SK-N-SH (cell line): ENCODE measurements at regions not wholly inside any gene's neighbourhood (a gene's known extent, or its start where the extent isn't known, plus 50 kb on each side); places are given as distances from the start of the nearest gene placed in this dataset.
A peak's percentile ranks its signal among the peaks of the same experiment; 100 is the strongest.
"Not testable (repeated sequence)": the region's sequence is repeated elsewhere in the genome, so short reads cannot be mapped to it uniquely, and the experiment has no call there.

ENCODE experiments used
- CTCF ChIA-PET: fragments of 300-600, 350-600 bp; formaldehyde crosslinking; extraction: SDS; loops from one replicate; lab custom pipeline; 2021; lab: Yijun Ruan, JAX
- POLR2A ChIA-PET: fragments of 350-600 bp; sonication (Branson Sonifier 250); formaldehyde crosslinking; extraction: SDS; loops from one replicate; lab custom pipeline; 2020; ENCODE audit warnings: antibody characterized with exemption, inconsistent platforms; lab: Yijun Ruan, JAX
- DNase-seq: peaks from one replicate; pipeline ENCODE4 v3.0.0; 2012
- H2AFZ ChIP-seq: fragments of 200-600 bp; sonication (generic); 2 replicates; pipeline ENCODE4 v1.8.1; 2016; ENCODE audit warnings: antibody characterized with exemption, mild to moderate bottlenecking, low read depth
- H3F3A ChIP-seq: fragments of 200-600 bp; sonication (generic); replicated peaks from 2 replicates; pipeline ENCODE3; 2016; ENCODE audit warnings: antibody characterized with exemption, mild to moderate bottlenecking; ENCODE audit not compliant: insufficient read depth
- H3K27ac ChIP-seq, 2 experiments: fragments of 200-500 bp in 1 of 2; fragments of 200-600 bp in 1 of 2; sonication (Bioruptor generic) in 1 of 2; sonication (generic), shearing (Covaris generic) in 1 of 2; 2 replicates each; pipeline versions ENCODE4 v1.5.1 to v1.6.1; 2014 to 2016; ENCODE audit warnings: low read depth in 2 of 2, inconsistent platforms in 1 of 2, low read length in 1 of 2, mild to moderate bottlenecking in 1 of 2, mixed read lengths in 1 of 2
- H3K27me3 ChIP-seq: fragments of 200-600 bp; sonication (generic), shearing (Covaris generic); 2 replicates; pipeline ENCODE4 v1.6.1; 2016; ENCODE audit warnings: mixed run types; ENCODE audit not compliant: insufficient read depth
- H3K36me3 ChIP-seq, 2 experiments: fragments of 200-500 bp in 1 of 2; fragments of 200-600 bp in 1 of 2; sonication (Bioruptor generic) in 1 of 2; sonication (generic) in 1 of 2; replicated peaks in 1 of 2; 2 replicates each; pipeline versions ENCODE3 to v1.5.1; 2014 to 2016; ENCODE audit warnings: low read length in 1 of 2, mild to moderate bottlenecking in 1 of 2; ENCODE audit not compliant: insufficient read depth in 2 of 2, control insufficient read depth in 1 of 2
- H3K4me1 ChIP-seq, 2 experiments: fragments of 200-500 bp in 1 of 2; fragments of 200-600 bp in 1 of 2; sonication (Bioruptor generic) in 1 of 2; sonication (generic), shearing (Covaris generic) in 1 of 2; 2 replicates each; pipeline versions ENCODE4 v1.5.1 to v1.6.1; 2014 to 2016; ENCODE audit warnings: low read depth in 1 of 2, low read length in 1 of 2, mixed run types in 1 of 2; ENCODE audit not compliant: insufficient read depth in 2 of 2, control insufficient read depth in 1 of 2
- H3K4me2 ChIP-seq: fragments of 200-600 bp; sonication (generic), shearing (Covaris generic); 2 replicates; pipeline ENCODE4 v1.6.1; 2017; ENCODE audit warnings: mixed run types
- H3K4me3 ChIP-seq, 2 experiments: fragments of 200-500 bp in 1 of 2; fragments of 200-600 bp in 1 of 2; sonication (Bioruptor generic) in 1 of 2; sonication (generic), shearing (Covaris generic) in 1 of 2; 2 replicates each; pipeline versions ENCODE4 v1.5.1 to v1.8.1; 2014 to 2016; ENCODE audit warnings: low read depth in 2 of 2, inconsistent platforms in 1 of 2, low read length in 1 of 2, mild to moderate bottlenecking in 1 of 2, mixed read lengths in 1 of 2, moderate library complexity in 1 of 2
- H3K79me2 ChIP-seq: fragments of 200-600 bp; sonication (generic); 2 replicates; pipeline ENCODE4 v1.8.1; 2017; ENCODE audit warnings: mild to moderate bottlenecking; ENCODE audit not compliant: insufficient read depth
- H3K9ac ChIP-seq: fragments of 200-600 bp; sonication (generic); 2 replicates; pipeline ENCODE4 v1.6.1; 2017; ENCODE audit warnings: mixed run types
- H3K9me2 ChIP-seq: fragments of 200-600 bp; sonication (generic); 2 replicates; pipeline ENCODE4 v1.6.1; 2017; ENCODE audit warnings: mixed run types
- H3K9me3 ChIP-seq: fragments of 200-600 bp; sonication (generic); 2 replicates; pipeline ENCODE4 v1.6.1; 2017; ENCODE audit warnings: mixed run types, mild to moderate bottlenecking, moderate library complexity
- H4K20me1 ChIP-seq: fragments of 200-600 bp; sonication (generic); 2 replicates; pipeline ENCODE4 v1.6.1; 2017; ENCODE audit warnings: mild to moderate bottlenecking, mixed run types; ENCODE audit not compliant: insufficient read depth
- CHD2 ChIP-seq: fragments of 150-350 bp; IDR thresholded peaks from 2 replicates; pipeline ENCODE4 v1.6.1; 2018; ENCODE audit warnings: low read length; ENCODE audit not compliant: partially characterized antibody
- EP300 ChIP-seq, 2 experiments: IDR thresholded peaks; 2 replicates each; pipeline versions ENCODE4 v1.4.0 to v1.6.1; 2012; ENCODE audit warnings: borderline replicate concordance in 1 of 2, low read depth in 1 of 2, low read length in 1 of 2
- FOXJ3 ChIP-seq: sonication (generic); formaldehyde crosslinking; IDR thresholded peaks from 2 replicates; pipeline ENCODE4 v1.5.1; 2020; ENCODE audit warnings: mild to moderate bottlenecking, missing genetic modification reagents
- MEF2A ChIP-seq: IDR thresholded peaks from 2 replicates; pipeline ENCODE4 v1.4.0; 2012; ENCODE audit warnings: low read depth, borderline replicate concordance
- NRF1 ChIP-seq: IDR thresholded peaks from 2 replicates; pipeline ENCODE4 v1.6.1; 2012; ENCODE audit warnings: low read depth, mild to moderate bottlenecking, low read length
- RAD21 ChIP-seq: IDR thresholded peaks from 2 replicates; pipeline ENCODE4 v1.6.1; 2012; ENCODE audit warnings: mild to moderate bottlenecking, low read length
- RXRA ChIP-seq: IDR thresholded peaks from 2 replicates; pipeline ENCODE4 v1.4.0; 2012; ENCODE audit warnings: low read depth, mild to moderate bottlenecking, borderline replicate concordance
- SMC3 ChIP-seq: IDR thresholded peaks from 2 replicates; pipeline ENCODE4 v1.6.1; 2012; ENCODE audit warnings: low read depth, low read length, improper control_type of control experiment
- YY1 ChIP-seq: IDR thresholded peaks from 2 replicates; pipeline ENCODE4 v1.4.0; 2012; ENCODE audit warnings: low read depth, mild to moderate bottlenecking
- WGBS: methylation state at CpG from one replicate; pipeline ENCODE4 v1.1.6; 2017; ENCODE audit warnings: low lambda C conversion rate; 5-methylcytosine and 5-hydroxymethylcytosine counted together
- TF ChIP-seq, protein P1 (sequence below): IDR thresholded peaks from 2 replicates; pipeline ENCODE4; 2012
- TF ChIP-seq, protein P2 (sequence below): IDR thresholded peaks from 2 replicates; pipeline ENCODE4 v1.6.1; 2012; ENCODE audit warnings: mild to moderate bottlenecking, low read depth, low read length, moderate library complexity
- TF ChIP-seq, protein P3 (sequence below): fragments of 150-350 bp; IDR thresholded peaks from 2 replicates; pipeline ENCODE4 v1.6.1; 2016; ENCODE audit warnings: mild to moderate bottlenecking, low read depth, low read length
- TF ChIP-seq, protein P4 (sequence below): fragments of 200-600 bp; sonication (generic); IDR thresholded peaks from 2 replicates; pipeline ENCODE4 v1.6.1; 2017; ENCODE audit warnings: antibody characterized with exemption, mild to moderate bottlenecking, moderate library complexity

DNA sequence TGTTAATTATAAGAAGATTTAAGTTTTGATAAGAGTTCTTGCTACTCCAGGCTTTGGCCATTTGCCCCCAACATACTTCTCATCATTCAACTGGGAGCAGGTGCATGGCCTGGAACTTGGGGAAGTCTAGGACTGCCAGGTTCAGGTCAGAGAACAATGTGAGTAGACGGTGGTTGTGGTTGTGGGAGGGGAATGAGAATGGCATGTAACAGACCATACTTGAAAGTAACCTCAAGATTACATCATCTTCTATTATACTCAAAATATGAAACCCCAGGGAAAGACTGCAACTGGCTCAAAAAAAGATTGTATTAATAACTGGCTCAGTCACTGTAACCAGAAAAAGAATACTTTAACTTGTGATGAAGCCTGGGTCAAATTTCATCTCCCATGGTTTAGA lies 364.9 kb upstream of the DPPA4 start (continued):
- TF ChIP-seq, protein P1, sequence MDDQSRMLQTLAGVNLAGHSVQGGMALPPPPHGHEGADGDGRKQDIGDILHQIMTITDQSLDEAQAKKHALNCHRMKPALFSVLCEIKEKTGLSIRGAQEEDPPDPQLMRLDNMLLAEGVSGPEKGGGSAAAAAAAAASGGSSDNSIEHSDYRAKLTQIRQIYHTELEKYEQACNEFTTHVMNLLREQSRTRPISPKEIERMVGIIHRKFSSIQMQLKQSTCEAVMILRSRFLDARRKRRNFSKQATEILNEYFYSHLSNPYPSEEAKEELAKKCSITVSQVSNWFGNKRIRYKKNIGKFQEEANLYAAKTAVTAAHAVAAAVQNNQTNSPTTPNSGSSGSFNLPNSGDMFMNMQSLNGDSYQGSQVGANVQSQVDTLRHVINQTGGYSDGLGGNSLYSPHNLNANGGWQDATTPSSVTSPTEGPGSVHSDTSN: peak; percentile 65
- TF ChIP-seq FOXJ3: no peak
- TF ChIP-seq RAD21: no peak
- TF ChIP-seq SMC3: no peak
- TF ChIP-seq MEF2A: no peak
- TF ChIP-seq NRF1: no peak
- no peak for TF ChIP-seq CHD2
- TF ChIP-seq, protein P2, sequence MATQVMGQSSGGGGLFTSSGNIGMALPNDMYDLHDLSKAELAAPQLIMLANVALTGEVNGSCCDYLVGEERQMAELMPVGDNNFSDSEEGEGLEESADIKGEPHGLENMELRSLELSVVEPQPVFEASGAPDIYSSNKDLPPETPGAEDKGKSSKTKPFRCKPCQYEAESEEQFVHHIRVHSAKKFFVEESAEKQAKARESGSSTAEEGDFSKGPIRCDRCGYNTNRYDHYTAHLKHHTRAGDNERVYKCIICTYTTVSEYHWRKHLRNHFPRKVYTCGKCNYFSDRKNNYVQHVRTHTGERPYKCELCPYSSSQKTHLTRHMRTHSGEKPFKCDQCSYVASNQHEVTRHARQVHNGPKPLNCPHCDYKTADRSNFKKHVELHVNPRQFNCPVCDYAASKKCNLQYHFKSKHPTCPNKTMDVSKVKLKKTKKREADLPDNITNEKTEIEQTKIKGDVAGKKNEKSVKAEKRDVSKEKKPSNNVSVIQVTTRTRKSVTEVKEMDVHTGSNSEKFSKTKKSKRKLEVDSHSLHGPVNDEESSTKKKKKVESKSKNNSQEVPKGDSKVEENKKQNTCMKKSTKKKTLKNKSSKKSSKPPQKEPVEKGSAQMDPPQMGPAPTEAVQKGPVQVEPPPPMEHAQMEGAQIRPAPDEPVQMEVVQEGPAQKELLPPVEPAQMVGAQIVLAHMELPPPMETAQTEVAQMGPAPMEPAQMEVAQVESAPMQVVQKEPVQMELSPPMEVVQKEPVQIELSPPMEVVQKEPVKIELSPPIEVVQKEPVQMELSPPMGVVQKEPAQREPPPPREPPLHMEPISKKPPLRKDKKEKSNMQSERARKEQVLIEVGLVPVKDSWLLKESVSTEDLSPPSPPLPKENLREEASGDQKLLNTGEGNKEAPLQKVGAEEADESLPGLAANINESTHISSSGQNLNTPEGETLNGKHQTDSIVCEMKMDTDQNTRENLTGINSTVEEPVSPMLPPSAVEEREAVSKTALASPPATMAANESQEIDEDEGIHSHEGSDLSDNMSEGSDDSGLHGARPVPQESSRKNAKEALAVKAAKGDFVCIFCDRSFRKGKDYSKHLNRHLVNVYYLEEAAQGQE: no peak
- TF ChIP-seq YY1: no peak
- peak in 1 of 2 experiments; percentile 68; a peak in 2 of 4 replicates for TF ChIP-seq EP300 (IDR thresholded peaks at IDR 0.05; ENCODE audit: borderline replicate concordance in 1 of 2, low read depth in 1 of 2, low read length in 1 of 2)
- TF ChIP-seq, protein P3, sequence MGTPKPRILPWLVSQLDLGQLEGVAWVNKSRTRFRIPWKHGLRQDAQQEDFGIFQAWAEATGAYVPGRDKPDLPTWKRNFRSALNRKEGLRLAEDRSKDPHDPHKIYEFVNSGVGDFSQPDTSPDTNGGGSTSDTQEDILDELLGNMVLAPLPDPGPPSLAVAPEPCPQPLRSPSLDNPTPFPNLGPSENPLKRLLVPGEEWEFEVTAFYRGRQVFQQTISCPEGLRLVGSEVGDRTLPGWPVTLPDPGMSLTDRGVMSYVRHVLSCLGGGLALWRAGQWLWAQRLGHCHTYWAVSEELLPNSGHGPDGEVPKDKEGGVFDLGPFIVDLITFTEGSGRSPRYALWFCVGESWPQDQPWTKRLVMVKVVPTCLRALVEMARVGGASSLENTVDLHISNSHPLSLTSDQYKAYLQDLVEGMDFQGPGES: no peak
- TF ChIP-seq, all 33 proteins: peak for 7

DNA sequence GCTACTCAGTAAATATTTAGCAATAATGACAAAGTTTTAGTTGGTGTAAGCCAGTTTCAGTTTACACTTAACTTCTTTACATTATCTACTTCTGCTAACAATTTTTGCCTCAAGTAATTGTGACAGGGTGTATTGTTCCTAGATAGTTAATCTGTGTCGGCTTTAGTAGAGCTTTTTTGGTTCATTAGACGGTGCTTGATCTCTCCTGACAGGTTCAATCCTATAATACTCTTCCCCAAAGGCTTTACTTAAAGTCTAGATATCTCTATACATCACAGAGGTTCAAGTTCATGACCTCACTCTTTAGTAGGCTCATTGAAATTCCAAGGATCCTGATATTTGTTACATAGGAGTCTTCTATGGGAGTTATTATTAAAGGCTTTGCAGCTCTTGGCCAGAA lies 365.6 kb upstream of the DPPA4 start:
- TF ChIP-seq, protein P4, sequence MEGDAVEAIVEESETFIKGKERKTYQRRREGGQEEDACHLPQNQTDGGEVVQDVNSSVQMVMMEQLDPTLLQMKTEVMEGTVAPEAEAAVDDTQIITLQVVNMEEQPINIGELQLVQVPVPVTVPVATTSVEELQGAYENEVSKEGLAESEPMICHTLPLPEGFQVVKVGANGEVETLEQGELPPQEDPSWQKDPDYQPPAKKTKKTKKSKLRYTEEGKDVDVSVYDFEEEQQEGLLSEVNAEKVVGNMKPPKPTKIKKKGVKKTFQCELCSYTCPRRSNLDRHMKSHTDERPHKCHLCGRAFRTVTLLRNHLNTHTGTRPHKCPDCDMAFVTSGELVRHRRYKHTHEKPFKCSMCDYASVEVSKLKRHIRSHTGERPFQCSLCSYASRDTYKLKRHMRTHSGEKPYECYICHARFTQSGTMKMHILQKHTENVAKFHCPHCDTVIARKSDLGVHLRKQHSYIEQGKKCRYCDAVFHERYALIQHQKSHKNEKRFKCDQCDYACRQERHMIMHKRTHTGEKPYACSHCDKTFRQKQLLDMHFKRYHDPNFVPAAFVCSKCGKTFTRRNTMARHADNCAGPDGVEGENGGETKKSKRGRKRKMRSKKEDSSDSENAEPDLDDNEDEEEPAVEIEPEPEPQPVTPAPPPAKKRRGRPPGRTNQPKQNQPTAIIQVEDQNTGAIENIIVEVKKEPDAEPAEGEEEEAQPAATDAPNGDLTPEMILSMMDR: no peak
- no peak for TF ChIP-seq RXRA
- WGBS: 77% methylated on average over 2 of the region's 2 CpGs
- Histone ChIP-seq H3K79me2 (no peaks in the 10 kb centered on the region), H3K27ac (peak overlapping the region in 1 of 2 experiments; percentile 22; a peak in 1 of 4 replicates), H3K9ac (no peak overlapping the region), H3K4me1 (no peaks in the 10 kb centered on the region), H3K27me3 (no peaks in the 10 kb centered on the region), H2AFZ (no peak overlapping the region; the same call in 1 of the 2 replicates), H3K4me3 (no peak overlapping the region), H3K9me3 (no peaks in the 10 kb centered on the region), H3K36me3 (no peaks in the 10 kb centered on the region), H4K20me1 (no peaks in the 10 kb centered on the region), H3K4me2 (no peak overlapping the region), H3F3A (peaks cover 3% of the 10 kb centered on the region), H3K9me2 (no peaks in the 10 kb centered on the region)
- POLR2A ChIA-PET: no interaction called here
- DNase-seq: no peak
- CTCF ChIA-PET: no interaction called here

DNA sequence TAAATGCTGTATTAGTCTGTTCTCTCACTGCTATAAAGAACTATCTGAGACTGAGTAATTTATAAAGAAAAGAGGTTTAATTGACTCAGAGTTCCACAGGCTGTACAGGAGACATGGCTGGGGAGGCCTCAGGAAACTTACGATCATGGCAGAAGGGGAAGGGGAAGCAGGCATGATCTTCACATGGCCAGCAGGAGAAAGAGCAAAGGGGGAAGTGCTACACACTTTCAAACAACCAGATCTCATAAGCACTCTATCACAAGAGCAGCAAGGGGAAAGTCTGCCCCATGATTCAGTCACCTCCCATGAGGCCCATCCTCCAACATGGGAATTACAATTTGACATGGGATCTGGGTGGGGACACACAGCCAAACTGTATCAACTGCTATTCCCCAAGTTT lies 367.8 kb upstream of the DPPA4 start:
- H3K36me3 ChIP-seq, H3K27ac ChIP-seq, H3F3A ChIP-seq, CTCF ChIA-PET, H3K4me1 ChIP-seq, H3K27me3 ChIP-seq, DNase-seq, H3K9me3 ChIP-seq, H3K9ac ChIP-seq, H4K20me1 ChIP-seq, H3K4me3 ChIP-seq, H2AFZ ChIP-seq, H3K9me2 ChIP-seq, POLR2A ChIA-PET, H3K79me2 ChIP-seq, H3K4me2 ChIP-seq: not testable (repeated sequence)
- WGBS: 100% methylated on average over 1 of the region's 1 CpG
